CD4-positive, CD25-positive, alpha-beta regulatory T cell (primary cell): ENCODE measurements at regions not wholly inside any gene's neighbourhood (a gene's known extent, or its start where the extent isn't known, plus 50 kb on each side); places are given as distances from the start of the nearest gene placed in this dataset.
A peak's percentile ranks its signal among the peaks of the same experiment; 100 is the strongest.

ENCODE experiments used
- ATAC-seq, 2 donors: fragments of 150-1000 bp; cut with Tn5 transposase; one replicate each; pipeline ENCODE4 v1.10.0; 2021; ENCODE audit warnings: low read depth in 2 of 2, moderate number of reproducible peaks in 2 of 2, moderate library complexity in 1 of 2
- DNase-seq, 3 donors: peaks; one replicate each; pipeline versions ENCODE4 v3.0.0 to v3.0.0-alpha.2; 2012 to 2022; ENCODE audit warnings: mixed read lengths in 1 of 3
- H3K27ac ChIP-seq: one replicate; pipeline ENCODE4 v1.7.0; 2013; ENCODE audit warnings: mild to moderate bottlenecking, low read length; ENCODE audit not compliant: insufficient read depth, poor library complexity, severe bottlenecking
- H3K27me3 ChIP-seq: one replicate; pipeline ENCODE4 v1.7.0; 2013; ENCODE audit warnings: low read length; ENCODE audit not compliant: control insufficient read depth, insufficient read depth
- H3K36me3 ChIP-seq: one replicate; pipeline ENCODE4 v1.7.0; 2013; ENCODE audit warnings: mild to moderate bottlenecking, low read length, moderate library complexity; ENCODE audit not compliant: control insufficient read depth, insufficient read depth
- H3K4me1 ChIP-seq: 2 replicates; pipeline ENCODE4 v1.7.0; 2013; ENCODE audit warnings: mild to moderate bottlenecking, low read length; ENCODE audit not compliant: insufficient read depth, control insufficient read depth, poor library complexity, severe bottlenecking
- H3K4me3 ChIP-seq: one replicate; pipeline ENCODE4 v1.7.0; 2013; ENCODE audit warnings: low read depth, mild to moderate bottlenecking, low read length, moderate library complexity
- H3K9me3 ChIP-seq, 2 experiments: 1 replicate in 1 of 2; 2 replicates in 1 of 2; pipeline ENCODE4 v1.7.0; 2013; ENCODE audit warnings: low read length in 2 of 2, mild to moderate bottlenecking in 1 of 2, moderate library complexity in 1 of 2; ENCODE audit not compliant: control insufficient read depth in 2 of 2
- H3K27ac Mint-ChIP-seq, 3 donors: one replicate each; pipeline ENCODE4 v1.8.0; 2020 to 2022; ENCODE audit warnings: mild to moderate bottlenecking in 3 of 3, mixed read lengths in 3 of 3, moderate library complexity in 2 of 3
- H3K27me3 Mint-ChIP-seq: one replicate; pipeline ENCODE4 v1.8.0; 2022; ENCODE audit warnings: mild to moderate bottlenecking, mixed read lengths
- H3K36me3 Mint-ChIP-seq: one replicate; pipeline ENCODE4 v1.8.0; 2020; ENCODE audit warnings: mixed read lengths
- H3K4me1 Mint-ChIP-seq, 4 donors: one replicate each; pipeline ENCODE4 v1.8.0; 2020 to 2022; ENCODE audit warnings: mixed read lengths in 4 of 4, mild to moderate bottlenecking in 1 of 4
- H3K4me3 Mint-ChIP-seq, 4 donors: one replicate each; pipeline ENCODE4 v1.8.0; 2020 to 2022; ENCODE audit warnings: mild to moderate bottlenecking in 4 of 4, mixed read lengths in 4 of 4, moderate library complexity in 3 of 4
- H3K9me3 Mint-ChIP-seq, 7 donors: one replicate each; pipeline ENCODE4 v1.8.0; 2020 to 2022; ENCODE audit warnings: mixed read lengths in 7 of 7, mild to moderate bottlenecking in 3 of 7, moderate library complexity in 2 of 7

DNA sequence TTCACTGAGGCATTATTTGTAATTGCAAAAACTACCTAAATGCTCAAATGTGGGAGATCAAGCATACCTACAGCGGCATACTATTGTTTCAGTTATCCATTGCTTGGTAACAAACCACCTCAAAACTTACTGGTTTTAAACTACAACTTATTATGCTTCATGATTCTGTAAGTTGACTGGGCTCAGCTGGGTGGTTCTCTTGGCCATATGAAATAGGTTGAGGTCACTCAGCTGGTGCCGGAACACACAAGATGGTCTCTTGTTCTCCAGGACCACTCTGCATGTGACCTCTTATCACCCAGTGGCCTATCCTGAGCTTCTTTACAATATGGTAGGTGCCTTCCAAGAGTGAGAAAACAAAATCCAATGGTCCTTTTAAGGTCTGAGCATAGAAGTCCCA, 195.4 kb upstream of the FGGY start:
- H3K4me3 ChIP-seq, result no peak overlapping the region
- no peak overlapping the region for H3K27ac ChIP-seq
- Mint-ChIP-seq H3K27me3 (no peaks in the 10 kb centered on the region), H3K4me3 (no peak overlapping the region), H3K36me3 (no peaks in the 10 kb centered on the region), H3K9me3 (peaks cover 0 to 3% (median 0%) of the 10 kb centered on the region in 7 donors), H3K4me1 (no peaks in the 10 kb centered on the region), H3K27ac (no peak overlapping the region)
- no peaks in the 10 kb centered on the region for H3K36me3 ChIP-seq
- no peaks in the 10 kb centered on the region for H3K4me1 ChIP-seq
- H3K9me3 ChIP-seq, result no peaks in the 10 kb centered on the region
- DNase-seq, result no peak
- no peak for ATAC-seq
- no peaks in the 10 kb centered on the region for H3K27me3 ChIP-seq

DNA sequence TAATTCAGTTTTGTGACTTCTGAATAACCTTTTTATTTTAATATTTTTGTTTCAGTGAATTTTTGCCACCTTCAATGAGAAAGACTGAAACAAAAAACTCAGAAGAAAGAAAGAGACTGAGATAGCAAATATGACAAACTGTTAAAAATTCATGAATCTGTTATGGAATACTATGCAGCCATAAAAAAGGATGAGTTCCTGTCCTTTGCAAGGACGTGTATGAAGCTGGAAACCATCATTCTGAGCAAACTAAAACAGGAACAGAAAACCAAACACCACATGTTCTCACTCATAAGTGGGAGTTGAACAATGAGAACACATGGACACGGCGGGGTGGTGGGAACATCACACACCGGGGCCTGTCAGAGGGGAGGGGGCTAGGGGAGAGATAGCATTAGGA, 193.4 kb upstream of the FGGY start:
- H3K27ac Mint-ChIP-seq, result no peak overlapping the region
- Histone ChIP-seq H3K9me3 (no peaks in the 10 kb centered on the region), H3K27me3 (no peaks in the 10 kb centered on the region), H3K36me3 (no peaks in the 10 kb centered on the region), H3K27ac (no peak overlapping the region), H3K4me3 (no peak overlapping the region), H3K4me1 (no peaks in the 10 kb centered on the region)
- ATAC-seq, result no peak
- DNase-seq, result no peak
- H3K4me3 Mint-ChIP-seq, result no peak overlapping the region
- H3K36me3 Mint-ChIP-seq, result no peaks in the 10 kb centered on the region
- H3K9me3 Mint-ChIP-seq, result peaks cover 0 to 3% (median 0%) of the 10 kb centered on the region in 7 donors
- no peaks in the 10 kb centered on the region for H3K4me1 Mint-ChIP-seq
- no peaks in the 10 kb centered on the region for H3K27me3 Mint-ChIP-seq

DNA sequence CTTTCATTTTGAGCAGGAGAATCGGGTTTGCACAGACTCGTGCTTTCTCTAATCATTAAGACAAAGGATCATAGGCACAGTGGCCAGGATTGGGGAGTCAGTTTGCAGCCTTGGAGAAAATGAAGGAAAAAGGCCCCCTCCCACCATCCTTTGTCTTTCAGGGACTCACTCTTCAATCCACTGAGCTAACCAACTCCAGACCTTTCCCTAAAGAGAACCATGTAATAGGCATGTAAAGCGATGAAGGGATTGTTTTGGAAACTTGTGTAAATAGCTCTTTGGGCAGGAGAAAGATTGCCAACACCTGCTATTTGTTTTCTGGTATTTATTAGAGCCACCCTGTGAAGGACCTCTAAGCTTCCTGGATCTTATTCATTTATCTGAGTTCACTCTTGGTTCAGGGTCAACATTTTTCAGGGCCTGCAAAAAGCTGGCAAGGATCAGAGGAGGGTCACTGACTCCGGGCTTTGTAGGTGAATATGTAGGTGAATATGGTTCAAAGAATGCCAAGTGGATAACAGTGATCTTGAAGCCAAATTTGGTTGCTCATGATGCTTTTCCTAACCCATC, 192.6 kb upstream of the FGGY start:
- no peaks in the 10 kb centered on the region for H3K4me1 Mint-ChIP-seq
- DNase-seq (no peak), ATAC-seq (no peak)
- H3K36me3 Mint-ChIP-seq, result no peaks in the 10 kb centered on the region
- no peaks in the 10 kb centered on the region for H3K27me3 ChIP-seq
- H3K4me1 ChIP-seq, result no peaks in the 10 kb centered on the region
- H3K27me3 Mint-ChIP-seq, result no peaks in the 10 kb centered on the region
- H3K27ac ChIP-seq, result no peak overlapping the region
- no peak overlapping the region for H3K27ac Mint-ChIP-seq
- no peaks in the 10 kb centered on the region for H3K9me3 ChIP-seq
- peaks cover 0 to 3% (median 0%) of the 10 kb centered on the region in 7 donors for H3K9me3 Mint-ChIP-seq
- H3K4me3 ChIP-seq, result no peak overlapping the region
- H3K36me3 ChIP-seq, result no peaks in the 10 kb centered on the region
- no peak overlapping the region for H3K4me3 Mint-ChIP-seq

DNA sequence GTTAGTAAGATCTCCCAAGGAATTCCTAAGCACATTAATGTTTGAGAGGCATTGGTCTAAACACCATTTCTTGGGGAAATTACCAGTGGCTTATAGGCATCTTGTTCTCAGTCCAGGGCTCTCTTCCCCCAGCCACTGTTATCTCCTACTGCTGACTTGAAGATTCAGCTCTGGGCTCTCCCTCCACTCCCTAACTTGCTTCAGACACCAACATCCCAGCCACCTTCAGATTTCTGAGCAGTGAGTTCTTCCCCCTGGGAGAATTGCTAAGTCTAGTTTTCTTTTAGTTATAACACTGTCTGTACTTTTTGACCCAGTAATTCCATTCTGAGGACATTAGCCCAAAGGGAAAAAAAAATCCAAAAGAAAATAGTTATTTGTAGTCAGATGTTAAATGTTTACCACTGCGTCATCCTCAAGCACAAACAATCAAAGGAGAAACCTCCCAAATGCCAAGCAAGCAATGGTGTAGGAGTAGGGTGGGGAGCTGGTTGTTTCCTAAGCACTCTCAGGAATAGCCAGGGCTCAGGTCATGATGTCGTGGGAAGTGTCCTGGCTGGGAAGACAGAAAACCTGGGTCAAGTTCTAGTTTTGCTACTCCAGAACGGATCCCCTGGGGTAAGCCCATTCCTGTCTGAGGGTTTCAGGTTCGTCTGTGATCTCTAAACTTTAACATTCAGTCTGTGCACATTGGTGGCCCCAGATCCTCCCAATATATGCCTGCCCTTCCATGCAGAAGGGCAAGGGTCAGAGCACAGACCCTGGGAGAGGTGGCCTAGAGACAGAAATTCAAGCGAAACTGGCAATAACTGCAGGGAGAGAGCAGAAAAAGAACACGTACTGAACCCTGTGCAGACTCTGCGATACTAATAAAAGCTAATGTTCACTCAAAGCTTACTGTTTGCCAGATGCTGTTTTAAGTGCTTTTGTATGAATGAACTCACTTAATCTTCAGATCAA, 191.1 kb upstream of the FGGY start:
- H3K27ac ChIP-seq, result no peak overlapping the region
- H3K36me3 ChIP-seq, result no peaks in the 10 kb centered on the region
- Mint-ChIP-seq H3K9me3 (peaks cover 0 to 3% (median 0%) of the 10 kb centered on the region in 7 donors), H3K27me3 (no peaks in the 10 kb centered on the region), H3K4me3 (no peak overlapping the region), H3K4me1 (no peaks in the 10 kb centered on the region), H3K36me3 (no peaks in the 10 kb centered on the region), H3K27ac (no peak overlapping the region)
- no peaks in the 10 kb centered on the region for H3K27me3 ChIP-seq
- DNase-seq (no peak), ATAC-seq (no peak)
- no peak overlapping the region for H3K4me3 ChIP-seq
- H3K9me3 ChIP-seq, result no peaks in the 10 kb centered on the region
- no peaks in the 10 kb centered on the region for H3K4me1 ChIP-seq

DNA sequence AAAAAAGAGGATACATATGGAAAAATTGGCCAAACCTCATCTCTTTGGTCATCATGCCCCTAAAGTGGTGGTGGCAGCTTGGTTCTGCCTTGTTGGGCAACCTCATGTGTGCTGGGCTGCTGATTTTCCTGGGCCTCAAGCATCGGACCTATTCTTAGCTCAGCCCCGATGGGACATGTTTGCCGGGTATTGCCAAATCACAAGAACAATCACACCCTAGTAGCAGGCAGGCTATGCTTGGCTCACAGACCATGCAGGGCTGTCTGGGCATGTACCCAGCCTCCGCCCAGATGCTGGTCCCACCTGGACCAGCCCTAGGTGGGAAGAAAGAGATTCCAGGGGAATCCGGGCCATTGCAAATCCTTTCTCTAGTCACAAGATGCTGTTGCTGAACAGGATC, 189.4 kb upstream of the FGGY start:
- DNase-seq (no peak), ATAC-seq (no peak)
- Histone ChIP-seq H3K9me3 (no peaks in the 10 kb centered on the region), H3K27ac (no peak overlapping the region), H3K4me3 (no peak overlapping the region), H3K4me1 (no peaks in the 10 kb centered on the region), H3K27me3 (no peaks in the 10 kb centered on the region), H3K36me3 (no peaks in the 10 kb centered on the region)
- Mint-ChIP-seq H3K9me3 (no peaks in the 10 kb centered on the region), H3K27me3 (no peaks in the 10 kb centered on the region), H3K4me1 (no peaks in the 10 kb centered on the region), H3K4me3 (no peak overlapping the region), H3K27ac (no peak overlapping the region), H3K36me3 (no peaks in the 10 kb centered on the region)

DNA sequence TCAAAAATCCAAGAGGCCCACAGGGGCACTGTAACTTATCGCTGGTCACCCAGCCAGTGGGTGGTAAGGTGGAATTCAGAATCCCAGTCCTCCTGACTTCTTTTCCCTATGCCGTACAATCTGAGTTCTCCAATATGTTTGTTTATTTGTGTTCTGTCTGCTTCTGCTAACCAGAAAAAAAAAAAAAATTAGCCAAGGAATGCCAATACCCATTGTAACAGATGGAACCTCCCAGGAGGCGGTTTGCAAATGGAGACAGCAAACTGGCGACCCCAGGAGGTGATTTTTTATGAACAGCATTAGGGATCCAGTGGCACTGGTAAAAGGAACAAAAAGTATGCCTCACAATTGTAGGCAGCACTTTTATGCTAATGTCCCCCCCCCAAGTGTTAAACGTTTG, 189.0 kb upstream of the FGGY start:
- no peaks in the 10 kb centered on the region for H3K36me3 Mint-ChIP-seq
- H3K36me3 ChIP-seq, result no peaks in the 10 kb centered on the region
- no peaks in the 10 kb centered on the region for H3K27me3 Mint-ChIP-seq
- H3K4me1 Mint-ChIP-seq, result no peaks in the 10 kb centered on the region
- no peak overlapping the region for H3K4me3 ChIP-seq
- no peaks in the 10 kb centered on the region for H3K9me3 Mint-ChIP-seq
- H3K27ac Mint-ChIP-seq, result peak overlapping the region in 1 of 3 donors; percentile 11
- DNase-seq (no peak), ATAC-seq (no peak)
- no peaks in the 10 kb centered on the region for H3K4me1 ChIP-seq
- no peak overlapping the region for H3K27ac ChIP-seq
- H3K4me3 Mint-ChIP-seq, result no peak overlapping the region
- no peaks in the 10 kb centered on the region for H3K9me3 ChIP-seq
- no peaks in the 10 kb centered on the region for H3K27me3 ChIP-seq

DNA sequence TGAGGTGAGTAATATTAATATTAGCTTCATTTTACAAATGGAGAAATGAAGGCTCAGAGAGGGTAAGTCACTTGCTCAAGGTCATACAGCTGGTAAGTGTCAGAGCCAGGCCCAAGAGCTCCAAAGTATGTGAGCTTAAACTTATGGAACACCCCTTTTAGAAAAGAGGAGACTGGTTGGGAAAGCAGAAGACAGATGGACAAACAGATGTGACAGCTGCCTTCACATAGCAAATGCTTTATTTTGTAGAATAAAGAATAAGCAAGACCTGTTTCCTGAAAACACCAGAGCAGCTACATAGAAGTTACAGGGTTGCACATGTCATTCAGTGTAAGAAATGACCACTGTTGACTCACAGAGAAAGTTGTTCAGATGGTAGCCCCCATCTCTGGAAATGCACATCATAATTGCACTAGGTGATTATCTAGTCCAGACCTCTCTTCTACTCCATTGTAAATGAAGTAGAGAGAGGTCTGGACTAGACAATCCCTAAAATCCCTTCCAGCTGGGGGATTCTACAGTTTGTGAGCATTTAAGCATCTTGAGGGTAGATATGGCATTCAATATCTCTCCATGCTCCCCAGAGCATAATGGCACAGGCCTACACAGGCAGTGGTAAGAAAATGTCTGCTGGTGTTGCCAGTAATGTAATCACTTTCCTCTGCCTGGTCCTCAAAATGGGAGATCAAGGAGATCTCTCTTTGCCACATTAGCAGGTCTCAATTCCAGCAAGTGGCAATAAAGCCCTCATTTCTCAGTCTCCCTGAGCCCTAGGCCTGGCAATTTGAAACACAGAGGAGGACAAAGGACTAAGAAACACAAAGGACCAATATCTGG, 188.2 kb upstream of the FGGY start:
- no peaks in the 10 kb centered on the region for H3K9me3 ChIP-seq
- H3K4me3 ChIP-seq, result no peak overlapping the region
- H3K36me3 ChIP-seq, result no peaks in the 10 kb centered on the region
- no peak for DNase-seq
- H3K4me1 ChIP-seq, result no peaks in the 10 kb centered on the region
- Mint-ChIP-seq H3K36me3 (no peaks in the 10 kb centered on the region), H3K27me3 (no peaks in the 10 kb centered on the region), H3K9me3 (no peaks in the 10 kb centered on the region), H3K4me3 (no peak overlapping the region), H3K4me1 (no peaks in the 10 kb centered on the region), H3K27ac (no peak overlapping the region)
- no peak overlapping the region for H3K27ac ChIP-seq
- peaks cover 1% of the 10 kb centered on the region for H3K27me3 ChIP-seq
- ATAC-seq, result no peak
